ENCODE measurements at regions not wholly inside any gene's neighbourhood (a gene's known extent, or its start where the extent isn't known, plus 50 kb on each side); places are given as distances from the start of the nearest gene placed in this dataset.

- no peak for DNase-seq (ENCODE audit: low spot score)
Observed at GRCh38 chr2:147649286-147649685, 195.5 kb upstream of the ACVR2A start.

GRCh38 chr2:147648471-147648870 lies 196.4 kb upstream of the ACVR2A start:
- no peak for DNase-seq (ENCODE audit: low spot score)

- no peak for DNase-seq (ENCODE audit: low spot score)
Observed at GRCh38 chr2:147647816-147648215, 197.0 kb upstream of the ACVR2A start.

- no peak for DNase-seq (ENCODE audit: low spot score)
Observed at GRCh38 chr2:147646818-147647468, 197.9 kb upstream of the ACVR2A start.

GRCh38 chr2:147644491-147644890 lies 200.3 kb upstream of the ACVR2A start:
- no peak for DNase-seq (ENCODE audit: low spot score)

- no peak for DNase-seq (ENCODE audit: low spot score)
Observed at GRCh38 chr2:147642765-147643164, 202.1 kb upstream of the ACVR2A start.

GRCh38 chr2:147641651-147642050 lies 203.2 kb upstream of the ACVR2A start:
- DNase-seq (ENCODE audit: low spot score): no peak

GRCh38 chr2:147639891-147640290 lies 204.9 kb upstream of the ACVR2A start:
- no peak for DNase-seq (ENCODE audit: low spot score)

- DNase-seq (ENCODE audit: low spot score): no peak
Observed at GRCh38 chr2:147639386-147639785, 205.4 kb upstream of the ACVR2A start.

GRCh38 chr2:147636886-147637285 lies 207.9 kb upstream of the ACVR2A start:
- DNase-seq (ENCODE audit: low spot score): no peak

- no peak for DNase-seq (ENCODE audit: low spot score)
Observed at GRCh38 chr2:147636238-147636882, 208.5 kb upstream of the ACVR2A start.

GRCh38 chr2:147634826-147635225 lies 210.0 kb upstream of the ACVR2A start:
- DNase-seq (ENCODE audit: low spot score): no peak

GRCh38 chr2:147632198-147632597 lies 212.6 kb upstream of the ACVR2A start:
- DNase-seq (ENCODE audit: low spot score): no peak

GRCh38 chr2:147631294-147631693 lies 213.5 kb upstream of the ACVR2A start:
- no peak for DNase-seq (ENCODE audit: low spot score)

- no peak for DNase-seq (ENCODE audit: low spot score)
Observed at GRCh38 chr2:147630585-147630984, 214.2 kb upstream of the ACVR2A start.

- DNase-seq (ENCODE audit: low spot score): no peak
Observed at GRCh38 chr2:147628971-147629421, 215.8 kb upstream of the ACVR2A start.

GRCh38 chr2:147623328-147623727 lies 221.5 kb upstream of the ACVR2A start:
- DNase-seq (ENCODE audit: low spot score): no peak

- no peak for DNase-seq (ENCODE audit: low spot score)
Observed at GRCh38 chr2:147621656-147622197, 223.1 kb upstream of the ACVR2A start.

GRCh38 chr2:147619808-147620207 lies 225.0 kb upstream of the ACVR2A start:
- no peak for DNase-seq (ENCODE audit: low spot score)

GRCh38 chr2:147615726-147616125 lies 229.1 kb upstream of the ACVR2A start:
- no peak for DNase-seq (ENCODE audit: low spot score)

- no peak for DNase-seq (ENCODE audit: low spot score)
Observed at GRCh38 chr2:147614979-147615470, 229.8 kb upstream of the ACVR2A start.

GRCh38 chr2:147614471-147614870 lies 230.4 kb upstream of the ACVR2A start:
- no peak for DNase-seq (ENCODE audit: low spot score)

All from mesenteric fat pad (tissue), 1 donor.